ENCODE measurements at regions not wholly inside any gene's neighbourhood (a gene's known extent, or its start where the extent isn't known, plus 50 kb on each side); places are given as distances from the start of the nearest gene placed in this dataset.

- Histone ChIP-seq H3K9me2 (replicated peaks; ENCODE audit: insufficient read depth, low read length) (no peaks in the 10 kb centered on the region), H4K20me1 (ENCODE audit: low read depth, low read length) (no peaks in the 10 kb centered on the region), H3K4me3 (ENCODE audit: insufficient read depth, low read length, poor library complexity, severe bottlenecking) (no peak overlapping the region), H3F3A (ENCODE audit: insufficient read depth) (no peaks in the 10 kb centered on the region), H3K36me3 (ENCODE audit: low read length) (0 out of 2 replicates have a peak, but pooled peaks cover 5% of the 10 kb centered on the region), H3K79me2 (ENCODE audit: insufficient read depth, low read length) (no peaks in the 10 kb centered on the region), H3K9ac (ENCODE audit: low read length) (no peak overlapping the region), H3K4me2 (ENCODE audit: low read depth, low read length, poor library complexity, severe bottlenecking) (no peak overlapping the region), H2AFZ (ENCODE audit: low read depth, low read length, severe bottlenecking) (no peak overlapping the region), H3K27ac (ENCODE audit: low read depth, low read length) (no peak overlapping the region), H3K27me3 (ENCODE audit: low read length) (no peaks in the 10 kb centered on the region), H3K9me3 (ENCODE audit: insufficient read depth, low read length) (no peaks in the 10 kb centered on the region)
- TF ChIP-seq EZH2phosphoT487 (conservative IDR thresholded peaks at IDR 0.05; ENCODE audit: low read length) (no peak), CTCF (IDR thresholded peaks at IDR 0.05; ENCODE audit: insufficient read depth, low read length, poor library complexity, severe bottlenecking) (no peak)
Measured at GRCh38 chr17:77509089-77509488, 368.3 kb downstream of the SEC14L1 start.

DNA sequence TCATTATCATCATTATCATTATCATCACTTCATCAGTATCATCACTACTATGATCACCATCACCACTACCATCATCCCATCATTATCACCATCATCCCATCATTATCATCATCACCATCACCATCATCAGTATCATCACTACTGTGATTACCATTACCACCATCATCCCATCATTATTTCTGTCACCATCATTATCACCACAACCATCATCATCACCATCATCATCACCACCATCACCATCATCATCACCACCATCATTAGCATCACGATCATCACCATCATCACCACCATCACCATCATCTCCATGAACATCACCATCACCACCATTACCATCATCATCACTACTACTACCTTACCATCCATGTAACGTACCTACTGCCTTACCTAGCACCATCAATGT, 368.8 kb downstream of the SEC14L1 start:
- H3K9me3 ChIP-seq (ENCODE audit: insufficient read depth, low read length) = no peaks in the 10 kb centered on the region

GRCh38 chr17:77510133-77510796, 369.5 kb downstream of the SEC14L1 start:
- Histone ChIP-seq H3K27me3 (ENCODE audit: low read length) (no peaks in the 10 kb centered on the region), H3K79me2 (ENCODE audit: insufficient read depth, low read length) (no peaks in the 10 kb centered on the region), H3K4me2 (ENCODE audit: low read depth, low read length, poor library complexity, severe bottlenecking) (no peak overlapping the region), H3K9ac (ENCODE audit: low read length) (no peak overlapping the region), H3K4me3 (ENCODE audit: insufficient read depth, low read length, poor library complexity, severe bottlenecking) (no peak overlapping the region), H3K9me3 (ENCODE audit: insufficient read depth, low read length) (no peaks in the 10 kb centered on the region), H3K9me2 (replicated peaks; ENCODE audit: insufficient read depth, low read length) (no peaks in the 10 kb centered on the region), H3K36me3 (ENCODE audit: low read length) (0 out of 2 replicates have a peak, but pooled peaks cover 9% of the 10 kb centered on the region), H3K27ac (ENCODE audit: low read depth, low read length) (no peak overlapping the region), H4K20me1 (ENCODE audit: low read depth, low read length) (no peaks in the 10 kb centered on the region), H3F3A (ENCODE audit: insufficient read depth) (no peaks in the 10 kb centered on the region), H2AFZ (ENCODE audit: low read depth, low read length, severe bottlenecking) (no peak overlapping the region)
- TF ChIP-seq EZH2phosphoT487 (conservative IDR thresholded peaks at IDR 0.05; ENCODE audit: low read length) (no peak), CTCF (IDR thresholded peaks at IDR 0.05; ENCODE audit: insufficient read depth, low read length, poor library complexity, severe bottlenecking) (no peak)

More for the DNA sequence above, 368.8 kb downstream of the SEC14L1 start:
- TF ChIP-seq CTCF (IDR thresholded peaks at IDR 0.05; ENCODE audit: insufficient read depth, low read length, poor library complexity, severe bottlenecking) = no peak
- H3K27me3 ChIP-seq (ENCODE audit: low read length) = no peaks in the 10 kb centered on the region
- H2AFZ ChIP-seq (ENCODE audit: low read depth, low read length, severe bottlenecking) = no peak overlapping the region
- H4K20me1 ChIP-seq (ENCODE audit: low read depth, low read length) = no peaks in the 10 kb centered on the region
- H3K27ac ChIP-seq (ENCODE audit: low read depth, low read length) = no peak overlapping the region
- no peak overlapping the region for H3K4me2 ChIP-seq (ENCODE audit: low read depth, low read length, poor library complexity, severe bottlenecking)
- H3K79me2 ChIP-seq (ENCODE audit: insufficient read depth, low read length) = no peaks in the 10 kb centered on the region
- 0 out of 2 replicates have a peak, but pooled peaks cover 9% of the 10 kb centered on the region for H3K36me3 ChIP-seq (ENCODE audit: low read length)
- H3F3A ChIP-seq (ENCODE audit: insufficient read depth) = no peaks in the 10 kb centered on the region
- H3K4me3 ChIP-seq (ENCODE audit: insufficient read depth, low read length, poor library complexity, severe bottlenecking) = no peak overlapping the region
- no peak overlapping the region for H3K9ac ChIP-seq (ENCODE audit: low read length)
- no peaks in the 10 kb centered on the region for H3K9me2 ChIP-seq (replicated peaks; ENCODE audit: insufficient read depth, low read length)
